Keratinocyte (primary cell): ENCODE measurements at regions not wholly inside any gene's neighbourhood (a gene's known extent, or its start where the extent isn't known, plus 50 kb on each side); places are given as distances from the start of the nearest gene placed in this dataset.

Experiments
- DNase-seq: peaks from one replicate; pipeline ENCODE4 v3.0.0-alpha.2; 2011; ENCODE audit warnings: low read depth, missing footprints, low spot score
- FAIRE-seq: peaks from 2 replicates; lab custom pipeline; 2011; peaks lifted over from hg19 to GRCh38; lab: Jason Lieb, UNC
- H2AFZ ChIP-seq: 2 replicates; pipeline ENCODE4 v1.6.0; 2012; ENCODE audit warnings: low read length, control low read depth, inconsistent platforms; ENCODE audit not compliant: control insufficient read depth
- H3K27ac ChIP-seq: 2 replicates; pipeline ENCODE4 v1.5.1; 2011; ENCODE audit warnings: low read length; ENCODE audit not compliant: control insufficient read depth, insufficient read depth
- H3K27me3 ChIP-seq: 3 replicates; pipeline ENCODE4 v1.6.0; 2011; ENCODE audit warnings: low read length; ENCODE audit not compliant: control insufficient read depth, insufficient read depth; ENCODE audit errors: extremely low read depth
- H3K36me3 ChIP-seq, 2 experiments: 2 replicates in 1 of 2; 3 replicates in 1 of 2; pipeline ENCODE4 v1.5.1; 2011; ENCODE audit warnings: low read length in 2 of 2, mild to moderate bottlenecking in 1 of 2; ENCODE audit not compliant: control insufficient read depth in 2 of 2, insufficient read depth in 2 of 2; ENCODE audit errors: extremely low read depth in 1 of 2
- H3K4me1 ChIP-seq: 3 replicates; pipeline ENCODE4 v1.5.1; 2011; ENCODE audit warnings: low read length; ENCODE audit not compliant: control insufficient read depth, insufficient read depth; ENCODE audit errors: extremely low read depth
- H3K4me2 ChIP-seq: 3 replicates; pipeline ENCODE4 v1.6.0; 2011; ENCODE audit warnings: low read depth, low read length; ENCODE audit not compliant: control insufficient read depth, insufficient read depth; ENCODE audit errors: extremely low read depth
- H3K4me3 ChIP-seq, 3 experiments: fragments of 200-600 bp in 1 of 3; sonication (generic) in 1 of 3; 2 replicates in 2 of 3; 3 replicates in 1 of 3; pipeline ENCODE4 v1.5.1; 2011 to 2016; ENCODE audit warnings: low read length in 3 of 3, mild to moderate bottlenecking in 3 of 3, control low read depth in 2 of 3, inconsistent platforms in 1 of 3, low read depth in 1 of 3, mixed read lengths in 1 of 3, mixed run types in 1 of 3, moderate library complexity in 1 of 3; ENCODE audit not compliant: control insufficient read depth in 2 of 3, insufficient read depth in 2 of 3; ENCODE audit errors: extremely low read depth in 1 of 3
- H3K79me2 ChIP-seq: 2 replicates; pipeline ENCODE4 v1.6.0; 2012; ENCODE audit warnings: low read length; ENCODE audit not compliant: control insufficient read depth, insufficient read depth
- H3K9ac ChIP-seq: 3 replicates; pipeline ENCODE4 v1.6.0; 2011; ENCODE audit warnings: low read length; ENCODE audit not compliant: control insufficient read depth, insufficient read depth; ENCODE audit errors: extremely low read depth
- H3K9me1 ChIP-seq: 3 replicates; pipeline ENCODE4 v1.6.0; 2011; ENCODE audit warnings: low read length; ENCODE audit not compliant: control insufficient read depth, insufficient read depth; ENCODE audit errors: extremely low read depth
- H3K9me3 ChIP-seq: 2 replicates; pipeline ENCODE4 v1.5.1; 2012; ENCODE audit warnings: low read depth, low read length; ENCODE audit not compliant: control insufficient read depth
- H4K20me1 ChIP-seq: 3 replicates; pipeline ENCODE4 v1.6.0; 2011; ENCODE audit warnings: low read length; ENCODE audit not compliant: control insufficient read depth, insufficient read depth; ENCODE audit errors: extremely low read depth
- CTCF ChIP-seq, 3 experiments: IDR thresholded peaks in 1 of 3; conservative IDR thresholded peaks in 1 of 3; optimal IDR thresholded peaks in 1 of 3; 2 replicates in 2 of 3; 3 replicates in 1 of 3; pipeline versions ENCODE3 to v1.5.1; 2011; ENCODE audit warnings: low read length in 3 of 3, mild to moderate bottlenecking in 3 of 3, moderate library complexity in 2 of 3, control low read depth in 1 of 3, inconsistent platforms in 1 of 3; ENCODE audit not compliant: insufficient read depth in 2 of 3; ENCODE audit errors: extremely low read depth in 1 of 3
- EZH2 ChIP-seq: IDR thresholded peaks from one replicate; pipeline ENCODE4 v1.6.1; 2012; ENCODE audit warnings: inconsistent platforms, mild to moderate bottlenecking, low read length, moderate library complexity
- dilution Hi-C: fragments of 300-500 bp; cut with MboI; formaldehyde crosslinking; loops from one replicate; pipeline ENCODE4 v1.7.0; 2020; ENCODE audit warnings: low sequenced_read_pairs; ENCODE audit not compliant: extremely low pct_ligation_motif_present

GRCh38 chr14:87691042-87691881 is 301.7 kb downstream of the GALC start:
- no peak for DNase-seq
- Histone ChIP-seq H3K36me3 (no peaks in the 10 kb centered on the region), H3K4me3 (no peak overlapping the region), H3K9me1 (no peaks in the 10 kb centered on the region), H3K9ac (no peak overlapping the region), H3K27ac (no peak overlapping the region), H3K79me2 (no peaks in the 10 kb centered on the region), H3K27me3 (no peaks in the 10 kb centered on the region), H3K4me1 (no peaks in the 10 kb centered on the region), H2AFZ (no peak overlapping the region), H3K4me2 (no peak overlapping the region), H4K20me1 (no peaks in the 10 kb centered on the region), H3K9me3 (no peaks in the 10 kb centered on the region)
- TF ChIP-seq CTCF (optimal IDR thresholded peaks at IDR 0.05 in 1 of 3, IDR thresholded peaks at IDR 0.05 in 1 of 3, conservative IDR thresholded peaks at IDR 0.05 in 1 of 3; ENCODE audit: extremely low read depth in 1 of 3, insufficient read depth in 2 of 3, low read length in 3 of 3) (no peak), EZH2 (no peak)
- dilution Hi-C loops: no loop called here
- no peak for FAIRE-seq

- H4K20me1 ChIP-seq: no peaks in the 10 kb centered on the region
- H3K9me3 ChIP-seq: no peaks in the 10 kb centered on the region
- DNase-seq (no peak), FAIRE-seq (no peak)
- H3K4me1 ChIP-seq: no peaks in the 10 kb centered on the region
- H3K4me3 ChIP-seq: no peak overlapping the region
- TF ChIP-seq CTCF (optimal IDR thresholded peaks at IDR 0.05 in 1 of 3, IDR thresholded peaks at IDR 0.05 in 1 of 3, conservative IDR thresholded peaks at IDR 0.05 in 1 of 3; ENCODE audit: extremely low read depth in 1 of 3, insufficient read depth in 2 of 3, low read length in 3 of 3) (no peak), EZH2 (no peak)
- no peak overlapping the region for H3K27ac ChIP-seq
- H3K79me2 ChIP-seq: no peaks in the 10 kb centered on the region
- H2AFZ ChIP-seq: no peak overlapping the region
- H3K4me2 ChIP-seq: no peak overlapping the region
- H3K9ac ChIP-seq: no peak overlapping the region
- dilution Hi-C loops: no loop called here
- H3K9me1 ChIP-seq: no peaks in the 10 kb centered on the region
- H3K36me3 ChIP-seq: no peaks in the 10 kb centered on the region
- H3K27me3 ChIP-seq: no peaks in the 10 kb centered on the region
These were observed 302.8 kb downstream of the GALC start for GRCh38 chr14:87690076-87690613.
